Epithelial cell of esophagus (primary cell): ENCODE measurements at regions not wholly inside any gene's neighbourhood (a gene's known extent, or its start where the extent isn't known, plus 50 kb on each side); places are given as distances from the start of the nearest gene placed in this dataset.
"Not testable (repeated sequence)": the region's sequence is repeated elsewhere in the genome, so short reads cannot be mapped to it uniquely, and the experiment has no call there.

Experiments used
- DNase-seq: peaks from one replicate; pipeline ENCODE4 v3.0.0; 2010; ENCODE audit warnings: low read depth
- H3K4me3 ChIP-seq: 2 replicates; pipeline ENCODE4 v1.5.1; 2011; ENCODE audit warnings: mild to moderate bottlenecking, low read length, control low read depth
- TF ChIP-seq, protein P1 (sequence below): IDR thresholded peaks from 2 replicates; pipeline ENCODE4 v1.5.1; 2011; ENCODE audit warnings: low read depth, mild to moderate bottlenecking, low read length, control low read depth, inconsistent platforms; ENCODE audit not compliant: insufficient read depth; ENCODE audit errors: missing control alignments

DNA sequence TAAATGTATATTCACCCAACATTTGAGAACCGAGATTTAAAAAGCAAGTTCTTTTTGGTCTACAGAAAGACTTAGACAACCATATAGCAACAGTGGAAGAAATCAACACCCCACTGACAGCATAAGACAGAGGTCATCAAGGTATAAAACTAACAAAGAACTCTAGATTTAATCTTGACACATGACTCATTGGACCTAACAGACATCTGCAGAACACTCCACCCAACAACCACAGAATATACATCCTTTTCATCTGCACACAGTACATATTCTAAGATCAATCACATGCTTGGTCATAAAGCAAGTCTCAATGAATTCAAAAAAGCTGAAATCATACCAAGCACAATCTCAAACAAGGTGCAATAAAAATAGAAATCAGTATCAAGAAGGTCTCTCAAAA lies 65.8 kb downstream of the SPIN4 start:
- DNase-seq, result no peak
- H3K4me3 ChIP-seq, result no peak overlapping the region
- TF ChIP-seq, protein P1, sequence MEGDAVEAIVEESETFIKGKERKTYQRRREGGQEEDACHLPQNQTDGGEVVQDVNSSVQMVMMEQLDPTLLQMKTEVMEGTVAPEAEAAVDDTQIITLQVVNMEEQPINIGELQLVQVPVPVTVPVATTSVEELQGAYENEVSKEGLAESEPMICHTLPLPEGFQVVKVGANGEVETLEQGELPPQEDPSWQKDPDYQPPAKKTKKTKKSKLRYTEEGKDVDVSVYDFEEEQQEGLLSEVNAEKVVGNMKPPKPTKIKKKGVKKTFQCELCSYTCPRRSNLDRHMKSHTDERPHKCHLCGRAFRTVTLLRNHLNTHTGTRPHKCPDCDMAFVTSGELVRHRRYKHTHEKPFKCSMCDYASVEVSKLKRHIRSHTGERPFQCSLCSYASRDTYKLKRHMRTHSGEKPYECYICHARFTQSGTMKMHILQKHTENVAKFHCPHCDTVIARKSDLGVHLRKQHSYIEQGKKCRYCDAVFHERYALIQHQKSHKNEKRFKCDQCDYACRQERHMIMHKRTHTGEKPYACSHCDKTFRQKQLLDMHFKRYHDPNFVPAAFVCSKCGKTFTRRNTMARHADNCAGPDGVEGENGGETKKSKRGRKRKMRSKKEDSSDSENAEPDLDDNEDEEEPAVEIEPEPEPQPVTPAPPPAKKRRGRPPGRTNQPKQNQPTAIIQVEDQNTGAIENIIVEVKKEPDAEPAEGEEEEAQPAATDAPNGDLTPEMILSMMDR, result no peak

DNA sequence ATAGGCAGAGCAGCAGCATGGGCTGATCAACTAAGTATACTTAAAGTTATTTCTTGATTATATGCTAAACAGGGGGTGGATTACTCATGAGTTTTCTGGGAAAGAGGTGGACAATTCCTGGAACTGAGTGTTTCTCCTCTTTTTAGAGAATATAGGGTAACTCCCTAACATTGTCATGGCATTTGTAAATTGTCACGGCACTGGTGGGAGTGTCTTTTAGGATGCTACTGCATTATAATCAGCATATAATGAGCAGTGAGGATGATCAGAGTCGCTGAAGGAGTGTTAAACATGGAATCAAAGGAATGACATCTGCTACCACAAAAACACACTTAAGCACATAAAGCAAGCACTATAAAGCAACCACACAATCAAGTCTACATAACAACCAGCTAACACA lies 66.5 kb downstream of the SPIN4 start:
- no peak overlapping the region for H3K4me3 ChIP-seq
- TF ChIP-seq, protein P1, result no peak
- no peak for DNase-seq

DNA sequence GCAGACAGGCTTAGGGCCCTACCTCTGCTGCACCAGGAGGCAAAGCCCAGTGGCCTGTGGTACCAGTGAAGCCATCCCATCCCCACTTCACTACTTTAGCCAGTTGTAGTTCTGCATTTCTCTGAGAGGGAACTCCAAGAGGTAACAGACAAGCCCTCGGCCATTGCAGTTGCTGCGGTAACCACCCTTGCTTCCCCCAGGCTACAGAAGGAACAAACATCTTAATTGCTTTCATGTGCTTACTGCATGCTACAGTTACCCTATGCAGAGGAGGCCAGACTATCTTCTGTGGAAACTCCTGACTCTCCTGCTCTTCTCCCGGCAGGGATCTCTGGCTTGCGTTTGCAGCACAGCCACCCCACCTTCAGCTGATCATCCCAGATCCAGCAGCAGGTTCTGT lies 67.8 kb downstream of the SPIN4 start:
- TF ChIP-seq, protein P1, result no peak
- no peak for DNase-seq

DNA sequence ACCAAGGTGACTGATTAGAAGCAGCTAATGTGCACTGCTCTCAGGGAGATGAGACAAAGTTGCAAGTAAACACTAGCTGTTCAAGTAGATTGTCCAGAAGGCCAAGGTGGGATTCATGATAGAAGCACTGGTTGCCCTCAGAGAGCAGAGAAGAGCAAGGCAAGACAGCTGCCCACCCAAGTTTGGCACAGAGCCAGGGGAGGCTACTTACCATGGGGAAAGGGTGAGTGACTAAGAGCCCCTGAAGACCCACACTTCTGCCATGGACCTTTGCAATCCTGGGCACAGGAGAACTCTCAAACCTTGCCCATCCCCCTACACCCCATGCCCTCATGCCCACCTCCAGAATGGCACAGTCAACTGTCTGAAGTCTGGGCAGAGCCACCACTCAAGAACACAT lies 68.3 kb downstream of the SPIN4 start:
- TF ChIP-seq, protein P1, result no peak
- H3K4me3 ChIP-seq, result no peak overlapping the region
- DNase-seq, result no peak

More for the DNA sequence above, 67.8 kb downstream of the SPIN4 start:
- H3K4me3 ChIP-seq, result no peak overlapping the region

DNA sequence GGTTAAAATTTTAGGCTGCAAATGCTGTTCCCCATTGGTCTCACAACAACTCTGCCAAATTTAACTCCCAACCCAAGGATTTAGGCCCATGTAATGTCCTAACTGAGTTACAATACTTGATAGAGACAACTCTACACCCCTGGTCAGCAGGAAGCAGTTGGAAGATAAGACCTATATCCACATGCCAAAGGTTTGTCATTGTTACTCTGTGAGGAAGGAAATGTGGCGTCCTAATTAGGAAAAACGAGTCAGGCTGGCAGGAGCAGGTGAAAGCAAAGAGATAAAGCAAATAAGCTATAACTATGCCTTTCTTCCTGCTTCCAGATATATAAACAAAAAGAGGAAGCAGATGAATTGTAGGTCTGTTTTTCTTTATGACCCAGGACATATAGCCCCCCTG lies 69.1 kb downstream of the SPIN4 start:
- TF ChIP-seq, protein P1, result no peak
- no peak overlapping the region for H3K4me3 ChIP-seq
- no peak for DNase-seq

DNA sequence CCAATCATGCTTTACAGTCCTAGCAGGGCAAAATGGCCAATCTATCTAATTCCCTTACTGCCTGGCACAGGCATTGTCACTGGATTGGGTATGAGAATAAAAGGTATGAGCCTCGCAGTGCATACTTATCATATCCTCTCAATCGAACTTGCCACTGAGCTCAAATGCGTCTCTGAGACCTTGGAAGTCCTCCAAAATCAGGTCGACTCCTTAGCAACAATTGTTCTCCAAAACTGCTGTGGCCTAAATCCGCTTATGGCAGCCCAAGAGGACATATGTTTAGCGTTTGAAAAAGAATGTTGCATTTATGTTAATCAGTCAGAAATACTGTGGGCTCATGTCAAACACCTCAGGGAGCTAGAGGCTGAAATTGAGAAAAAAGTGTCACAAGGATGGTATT lies 69.7 kb downstream of the SPIN4 start:
- no peak for DNase-seq
- TF ChIP-seq, protein P1, result no peak
- no peak overlapping the region for H3K4me3 ChIP-seq

DNA sequence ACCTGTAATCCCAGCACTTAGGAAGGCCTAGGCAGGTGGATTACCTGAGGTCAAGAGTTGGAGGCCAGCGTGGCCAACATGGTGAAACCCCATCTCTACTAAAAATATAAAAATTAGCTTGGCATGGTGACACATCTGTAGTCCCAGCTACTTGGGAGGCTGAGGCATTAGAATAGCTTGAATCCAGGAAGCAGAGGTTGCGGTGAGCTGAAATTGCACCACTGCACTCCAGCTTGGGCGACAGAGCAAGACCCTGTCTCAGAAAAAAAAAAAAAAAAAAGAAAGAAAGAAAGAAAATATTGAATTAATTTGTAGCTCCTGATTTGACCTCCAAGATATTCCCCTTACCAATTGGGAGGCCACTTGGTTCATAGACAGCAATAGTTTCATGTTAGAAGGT lies 73.7 kb downstream of the SPIN4 start:
- DNase-seq, H3K4me3 ChIP-seq: not testable (repeated sequence)

DNA sequence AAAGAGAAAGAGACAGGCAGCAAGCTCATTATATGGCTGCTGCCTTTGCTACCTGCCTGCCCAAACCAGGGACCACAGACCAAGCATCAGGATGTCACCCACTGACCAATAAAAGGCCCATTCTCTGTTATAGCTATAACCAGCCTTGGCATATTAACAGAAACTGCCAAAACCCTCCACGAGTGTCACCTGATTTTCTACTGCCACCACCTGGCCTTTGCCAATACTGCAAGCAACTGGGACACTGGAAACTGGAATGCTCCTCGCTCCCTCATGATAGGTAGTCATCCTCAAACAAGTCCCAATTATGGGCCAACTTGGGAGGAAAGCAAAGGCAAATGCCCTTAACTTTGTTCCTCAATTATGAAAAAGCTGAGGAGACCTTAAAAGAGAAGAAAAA lies 76.0 kb downstream of the SPIN4 start:
- DNase-seq, result peak; percentile 41
- H3K4me3 ChIP-seq, result no peak overlapping the region
- TF ChIP-seq, protein P1, result peak; percentile 60
